Prostate gland (tissue), 2 donors: ENCODE measurements at regions not wholly inside any gene's neighbourhood (a gene's known extent, or its start where the extent isn't known, plus 50 kb on each side); places are given as distances from the start of the nearest gene placed in this dataset.

Experiments used
- DNase-seq: peaks from one replicate; pipeline ENCODE4 v3.0.0-alpha.2; 2019; ENCODE audit warnings: low spot score
- H3K27ac ChIP-seq, 2 donors: fragments of 200-600 bp; sonication (generic); 2 replicates each; pipeline ENCODE4 v1.5.1; 2017 to 2019
- H3K27me3 ChIP-seq: fragments of 200-600 bp; sonication (generic); replicated peaks from 2 replicates; pipeline ENCODE4 v1.5.1; 2019; ENCODE audit not compliant: insufficient read depth
- H3K36me3 ChIP-seq, 2 donors: fragments of 200-600 bp; sonication (generic); 1 replicate in 1 of 2; 2 replicates in 1 of 2; pipeline versions ENCODE4 v1.5.1 to v1.8.1; 2017 to 2019
- H3K4me1 ChIP-seq: fragments of 200-600 bp; sonication (generic); replicated peaks from 2 replicates; pipeline ENCODE4 v1.5.1; 2019
- H3K4me3 ChIP-seq, 2 donors: fragments of 200-600 bp; sonication (generic); 2 replicates each; pipeline ENCODE4 v1.5.1; 2017 to 2019
- H3K9me3 ChIP-seq: fragments of 200-600 bp; sonication (generic); 2 replicates; pipeline ENCODE4 v1.5.1; 2017
- POLR2A ChIP-seq: fragments of 450-650 bp; IDR thresholded peaks from one replicate; pipeline ENCODE4 v1.6.1; 2016; ENCODE audit warnings: antibody characterized with exemption, mild to moderate bottlenecking
- POLR2AphosphoS5 ChIP-seq: sonication (generic); formaldehyde crosslinking; IDR thresholded peaks from one replicate; pipeline ENCODE4 v1.6.1; 2017; ENCODE audit warnings: antibody characterized with exemption
- WGBS: methylation state at CpG from one replicate; pipeline ENCODE4 v1.1.5; 2018; 5-methylcytosine and 5-hydroxymethylcytosine counted together
- intact Hi-C: fragments of 100-400 bp; cut with DNase I; formaldehyde crosslinking; loops from one replicate; pipeline ENCODE4 v1.14.2; 2022
- TF ChIP-seq, protein P1 (sequence below), 4 experiments: fragments of 200-600 bp in 2 of 4; fragments of 450-650 bp in 2 of 4; sonication (generic) in 2 of 4; IDR thresholded peaks; 1 replicate in 3 of 4; 2 replicates in 1 of 4; pipeline ENCODE4 v1.5.1; 2016 to 2019; ENCODE audit warnings: antibody characterized with exemption in 4 of 4, mild to moderate bottlenecking in 2 of 4, moderate library complexity in 2 of 4

DNA sequence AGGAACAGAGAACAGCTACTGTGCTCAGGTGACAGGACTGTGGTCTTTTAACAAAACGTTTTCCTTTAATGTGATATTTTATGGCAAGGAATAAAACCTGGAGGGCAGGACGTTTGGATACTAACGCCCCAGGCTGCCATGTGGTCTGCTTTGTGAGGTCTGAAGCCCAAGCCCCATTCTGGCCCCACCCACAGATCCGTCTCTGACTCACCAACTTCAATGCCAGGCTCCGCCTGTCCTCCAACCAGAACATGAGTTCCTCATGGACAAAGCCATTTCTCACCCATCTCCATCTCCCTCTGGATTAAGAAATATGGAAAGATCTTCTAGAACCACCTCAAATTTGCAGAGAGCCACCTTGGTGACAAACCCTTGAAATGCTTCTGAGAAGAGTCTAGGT is 148.8 kb downstream of the CRYBB2 start:
- no peaks in the 10 kb centered on the region for H3K27me3 ChIP-seq
- TF ChIP-seq, protein P1, sequence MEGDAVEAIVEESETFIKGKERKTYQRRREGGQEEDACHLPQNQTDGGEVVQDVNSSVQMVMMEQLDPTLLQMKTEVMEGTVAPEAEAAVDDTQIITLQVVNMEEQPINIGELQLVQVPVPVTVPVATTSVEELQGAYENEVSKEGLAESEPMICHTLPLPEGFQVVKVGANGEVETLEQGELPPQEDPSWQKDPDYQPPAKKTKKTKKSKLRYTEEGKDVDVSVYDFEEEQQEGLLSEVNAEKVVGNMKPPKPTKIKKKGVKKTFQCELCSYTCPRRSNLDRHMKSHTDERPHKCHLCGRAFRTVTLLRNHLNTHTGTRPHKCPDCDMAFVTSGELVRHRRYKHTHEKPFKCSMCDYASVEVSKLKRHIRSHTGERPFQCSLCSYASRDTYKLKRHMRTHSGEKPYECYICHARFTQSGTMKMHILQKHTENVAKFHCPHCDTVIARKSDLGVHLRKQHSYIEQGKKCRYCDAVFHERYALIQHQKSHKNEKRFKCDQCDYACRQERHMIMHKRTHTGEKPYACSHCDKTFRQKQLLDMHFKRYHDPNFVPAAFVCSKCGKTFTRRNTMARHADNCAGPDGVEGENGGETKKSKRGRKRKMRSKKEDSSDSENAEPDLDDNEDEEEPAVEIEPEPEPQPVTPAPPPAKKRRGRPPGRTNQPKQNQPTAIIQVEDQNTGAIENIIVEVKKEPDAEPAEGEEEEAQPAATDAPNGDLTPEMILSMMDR (IDR thresholded peaks at IDR 0.05), result no peak
- TF ChIP-seq POLR2A, result no peak
- no peak for TF ChIP-seq POLR2AphosphoS5
- 36% methylated on average over 5 of the region's 5 CpGs for WGBS
- no peaks in the 10 kb centered on the region for H3K4me1 ChIP-seq
- H3K36me3 ChIP-seq, result no peaks in the 10 kb centered on the region
- H3K9me3 ChIP-seq, result no peaks in the 10 kb centered on the region
- no peak overlapping the region for H3K27ac ChIP-seq
- H3K4me3 ChIP-seq, result no peak overlapping the region
- intact Hi-C loops, result no loop called here
- peak; percentile 63 for DNase-seq

DNA sequence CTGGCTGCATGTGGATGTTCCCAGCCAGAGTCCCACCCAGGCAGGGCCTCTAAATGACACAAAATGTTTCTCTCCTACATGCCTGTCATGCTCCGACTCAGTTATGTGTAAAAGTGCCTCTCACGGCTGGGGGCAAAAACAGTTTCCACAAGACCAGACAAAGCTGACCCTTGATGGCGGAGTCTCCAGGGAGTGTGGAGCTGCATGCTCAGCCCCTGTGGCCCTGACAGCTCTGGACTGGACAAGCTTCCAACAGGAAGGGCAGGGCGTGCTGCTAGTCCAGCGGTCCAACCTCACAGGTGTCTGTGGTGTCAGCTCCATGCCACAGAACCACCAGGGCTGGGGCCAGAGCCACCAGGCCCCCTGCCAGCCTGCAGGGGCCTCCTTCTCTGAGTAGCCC is 149.6 kb downstream of the CRYBB2 start:
- Histone ChIP-seq H3K9me3 (no peaks in the 10 kb centered on the region), H3K4me1 (no peaks in the 10 kb centered on the region), H3K4me3 (no peak overlapping the region), H3K27ac (no peak overlapping the region), H3K27me3 (no peaks in the 10 kb centered on the region), H3K36me3 (no peaks in the 10 kb centered on the region)
- TF ChIP-seq, protein P1 (IDR thresholded peaks at IDR 0.05), result no peak
- TF ChIP-seq POLR2A, result no peak
- no peak for TF ChIP-seq POLR2AphosphoS5
- intact Hi-C loops, result no loop called here
- no peak for DNase-seq
- 87% methylated on average over 5 of the region's 5 CpGs for WGBS

DNA sequence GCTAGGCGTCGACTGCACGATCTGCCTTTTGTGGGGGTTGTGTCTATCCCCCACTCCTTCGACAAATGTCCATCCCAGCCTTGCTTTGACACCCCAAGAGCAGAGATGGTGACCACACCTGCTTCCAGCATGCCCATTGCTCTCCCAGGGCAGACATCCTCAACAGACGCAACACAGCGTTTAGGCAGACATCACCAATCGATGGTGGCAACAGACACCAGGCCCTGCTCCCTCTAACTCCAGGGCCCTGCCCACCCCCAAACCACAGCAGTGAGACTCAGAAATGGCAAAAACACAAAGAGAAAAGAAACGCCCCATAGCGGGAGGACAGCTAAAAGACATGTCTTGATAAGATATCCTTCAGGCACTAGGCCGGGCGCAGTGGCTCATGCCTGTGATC is 150.9 kb downstream of the CRYBB2 start:
- Histone ChIP-seq H3K27me3 (no peaks in the 10 kb centered on the region), H3K9me3 (no peaks in the 10 kb centered on the region), H3K36me3 (no peaks in the 10 kb centered on the region), H3K4me3 (no peak overlapping the region), H3K27ac (no peak overlapping the region), H3K4me1 (no peaks in the 10 kb centered on the region)
- intact Hi-C loops, result no loop called here
- DNase-seq, result no peak
- WGBS, result 97% methylated on average over 11 of the region's 11 CpGs
- TF ChIP-seq POLR2AphosphoS5, result no peak
- TF ChIP-seq POLR2A, result no peak

DNA sequence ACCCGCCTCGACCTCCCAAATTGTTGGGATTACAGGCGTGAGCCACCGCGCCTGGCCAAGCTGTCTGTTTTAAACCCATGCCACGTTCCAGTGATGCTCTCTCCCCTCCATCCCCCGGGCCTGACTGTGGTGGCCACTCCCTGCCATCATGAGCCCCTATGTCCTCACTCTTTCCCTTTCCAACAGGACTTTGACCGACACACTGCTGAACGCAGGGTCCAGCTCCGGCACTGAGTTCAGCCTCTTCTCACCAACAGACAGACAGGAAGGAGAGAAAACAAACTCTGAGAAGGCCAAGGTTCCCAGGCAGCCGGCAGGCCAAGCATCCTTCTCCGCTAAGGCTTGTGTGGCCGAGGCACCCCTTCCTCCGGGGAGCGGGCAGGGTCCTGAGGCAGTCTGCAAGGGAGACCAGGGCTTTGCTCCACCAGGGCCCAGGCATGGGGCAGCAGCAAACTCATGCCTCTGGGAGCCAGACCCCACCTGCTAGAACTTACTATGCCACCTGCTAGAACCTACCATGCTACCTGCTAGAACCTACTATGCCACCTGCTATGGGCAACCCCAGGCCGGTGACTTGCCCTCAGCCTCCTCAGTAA is 152.7 kb downstream of the CRYBB2 start:
- Histone ChIP-seq H3K27ac (no peak overlapping the region), H3K9me3 (no peaks in the 10 kb centered on the region), H3K36me3 (no peaks in the 10 kb centered on the region), H3K4me1 (no peaks in the 10 kb centered on the region), H3K27me3 (no peaks in the 10 kb centered on the region), H3K4me3 (no peak overlapping the region)
- no peak for TF ChIP-seq POLR2AphosphoS5
- TF ChIP-seq POLR2A, result no peak
- TF ChIP-seq, protein P1 (IDR thresholded peaks at IDR 0.05), result no peak
- 97% methylated on average over 16 of the region's 16 CpGs for WGBS
- intact Hi-C loops, result no loop called here
- no peak for DNase-seq

DNA sequence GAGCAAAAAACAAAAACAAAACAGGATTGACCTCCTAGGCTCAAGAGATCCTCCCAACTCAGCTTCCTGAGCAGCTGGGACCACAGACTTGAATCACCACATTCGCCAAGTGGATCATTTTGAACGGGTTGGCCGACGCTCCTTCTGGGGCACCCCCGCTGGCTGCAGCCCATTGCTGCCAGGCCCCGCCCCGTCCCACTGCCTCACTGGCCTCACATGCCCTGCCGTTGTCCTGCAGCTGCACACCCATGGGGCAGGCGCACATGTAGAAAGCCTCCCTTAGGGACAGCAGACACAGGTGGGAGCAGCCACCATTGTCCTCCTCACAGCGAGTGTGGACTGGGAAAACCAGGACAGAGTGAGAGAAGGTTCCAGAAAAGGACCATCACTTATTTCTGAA is 154.5 kb downstream of the CRYBB2 start:
- no peak overlapping the region for H3K4me3 ChIP-seq
- intact Hi-C loops, result no loop called here
- H3K27me3 ChIP-seq, result no peaks in the 10 kb centered on the region
- no peaks in the 10 kb centered on the region for H3K9me3 ChIP-seq
- no peaks in the 10 kb centered on the region for H3K4me1 ChIP-seq
- H3K36me3 ChIP-seq, result no peaks in the 10 kb centered on the region
- no peak for TF ChIP-seq POLR2A
- TF ChIP-seq POLR2AphosphoS5, result no peak
- TF ChIP-seq, protein P1 (IDR thresholded peaks at IDR 0.05), result no peak
- no peak overlapping the region for H3K27ac ChIP-seq
- no peak for DNase-seq
- 89% methylated on average over 10 of the region's 10 CpGs for WGBS
